ENCODE measurements at regions not wholly inside any gene's neighbourhood (a gene's known extent, or its start where the extent isn't known, plus 50 kb on each side); places are given as distances from the start of the nearest gene placed in this dataset.

DNA sequence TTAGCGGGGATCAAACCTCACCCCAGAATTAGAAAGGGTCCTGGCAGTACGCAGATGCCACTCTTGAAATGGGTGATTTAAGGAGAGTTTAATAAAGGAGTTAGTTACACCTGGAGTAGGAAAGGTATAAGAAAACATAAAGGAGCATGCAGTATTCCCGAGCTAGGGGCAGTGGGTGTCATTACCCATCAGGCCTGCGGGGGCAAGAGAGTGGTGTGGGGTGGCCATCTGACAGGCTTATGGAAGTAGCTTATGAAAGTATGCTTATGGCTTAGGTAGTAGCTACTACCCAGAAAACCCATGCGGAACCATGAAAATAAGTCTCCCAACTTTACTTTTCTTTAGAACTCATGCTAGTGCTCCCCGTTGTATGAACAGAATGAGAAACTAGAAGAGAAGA is 568.9 kb upstream of the ACVR2A start:
- in situ Hi-C loops (cut with HindIII; ENCODE audit: low pct_unique_long_range_greater_than_20kb, low sequenced_read_pairs): no loop called here

DNA sequence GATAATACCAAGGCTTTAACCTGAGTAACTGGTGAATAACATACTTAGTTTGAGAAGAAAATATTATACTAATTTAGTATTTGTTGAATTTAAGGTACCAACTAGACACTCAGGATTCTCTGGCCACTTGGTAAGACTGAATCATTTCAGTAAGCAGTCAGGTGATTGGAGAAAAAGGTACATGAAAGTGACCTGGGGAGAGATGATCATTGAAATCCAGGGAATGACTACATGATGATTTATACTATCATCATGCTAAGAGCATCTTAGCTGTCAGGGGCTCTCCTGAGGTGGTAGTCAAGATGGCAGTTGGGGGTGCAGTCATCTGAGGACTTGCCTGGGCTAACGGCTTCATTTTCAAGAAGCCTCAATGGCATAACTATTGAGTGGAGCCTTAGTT is 571.2 kb upstream of the ACVR2A start:
- H3K27ac ChIP-seq (ENCODE audit: low read length): no peak overlapping the region
- DNase-seq (ENCODE audit: low read depth, low spot score): no peak
- in situ Hi-C loops (cut with HindIII; ENCODE audit: low pct_unique_long_range_greater_than_20kb, low sequenced_read_pairs) (no loop called here), intact Hi-C loops (cut with micrococcal nuclease; ENCODE audit: unreplicated experiment) (no loop called here)
- H3K27me3 ChIP-seq (ENCODE audit: control insufficient read depth, insufficient read depth, low read length): no peaks in the 10 kb centered on the region
- no peaks in the 10 kb centered on the region for H3K9me3 ChIP-seq (ENCODE audit: control insufficient read depth, insufficient read depth, low read depth, low read length)
- H3K4me1 ChIP-seq (ENCODE audit: control insufficient read depth, insufficient read depth, low read length): no peaks in the 10 kb centered on the region
- H3K4me3 ChIP-seq (ENCODE audit: low read depth in 2 of 2, low read length in 2 of 2): no peak overlapping the region
- ChIA-PET CTCF (no interaction called here), POLR2A (no interaction called here)
- no peaks in the 10 kb centered on the region for H3K36me3 ChIP-seq (ENCODE audit: control insufficient read depth, insufficient read depth, low read length)
- ATAC-seq: no peak
- no TSS peak for BruUV-seq (replicated peaks)
- TF ChIP-seq, protein P1, sequence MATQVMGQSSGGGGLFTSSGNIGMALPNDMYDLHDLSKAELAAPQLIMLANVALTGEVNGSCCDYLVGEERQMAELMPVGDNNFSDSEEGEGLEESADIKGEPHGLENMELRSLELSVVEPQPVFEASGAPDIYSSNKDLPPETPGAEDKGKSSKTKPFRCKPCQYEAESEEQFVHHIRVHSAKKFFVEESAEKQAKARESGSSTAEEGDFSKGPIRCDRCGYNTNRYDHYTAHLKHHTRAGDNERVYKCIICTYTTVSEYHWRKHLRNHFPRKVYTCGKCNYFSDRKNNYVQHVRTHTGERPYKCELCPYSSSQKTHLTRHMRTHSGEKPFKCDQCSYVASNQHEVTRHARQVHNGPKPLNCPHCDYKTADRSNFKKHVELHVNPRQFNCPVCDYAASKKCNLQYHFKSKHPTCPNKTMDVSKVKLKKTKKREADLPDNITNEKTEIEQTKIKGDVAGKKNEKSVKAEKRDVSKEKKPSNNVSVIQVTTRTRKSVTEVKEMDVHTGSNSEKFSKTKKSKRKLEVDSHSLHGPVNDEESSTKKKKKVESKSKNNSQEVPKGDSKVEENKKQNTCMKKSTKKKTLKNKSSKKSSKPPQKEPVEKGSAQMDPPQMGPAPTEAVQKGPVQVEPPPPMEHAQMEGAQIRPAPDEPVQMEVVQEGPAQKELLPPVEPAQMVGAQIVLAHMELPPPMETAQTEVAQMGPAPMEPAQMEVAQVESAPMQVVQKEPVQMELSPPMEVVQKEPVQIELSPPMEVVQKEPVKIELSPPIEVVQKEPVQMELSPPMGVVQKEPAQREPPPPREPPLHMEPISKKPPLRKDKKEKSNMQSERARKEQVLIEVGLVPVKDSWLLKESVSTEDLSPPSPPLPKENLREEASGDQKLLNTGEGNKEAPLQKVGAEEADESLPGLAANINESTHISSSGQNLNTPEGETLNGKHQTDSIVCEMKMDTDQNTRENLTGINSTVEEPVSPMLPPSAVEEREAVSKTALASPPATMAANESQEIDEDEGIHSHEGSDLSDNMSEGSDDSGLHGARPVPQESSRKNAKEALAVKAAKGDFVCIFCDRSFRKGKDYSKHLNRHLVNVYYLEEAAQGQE (IDR thresholded peaks at IDR 0.05; ENCODE audit: insufficient read depth in 1 of 2, low read depth in 2 of 2, low read length in 1 of 2): no peak
- TF ChIP-seq POLR2AphosphoS5 (IDR thresholded peaks at IDR 0.05; ENCODE audit: low read depth, low read length) (no peak), SIN3A (IDR thresholded peaks at IDR 0.05; ENCODE audit: borderline replicate concordance, insufficient read depth, low read depth, low read length) (no peak), TCF7L2 (IDR thresholded peaks at IDR 0.05; ENCODE audit: low read depth, low read length) (no peak)
- TF ChIP-seq, protein P2, sequence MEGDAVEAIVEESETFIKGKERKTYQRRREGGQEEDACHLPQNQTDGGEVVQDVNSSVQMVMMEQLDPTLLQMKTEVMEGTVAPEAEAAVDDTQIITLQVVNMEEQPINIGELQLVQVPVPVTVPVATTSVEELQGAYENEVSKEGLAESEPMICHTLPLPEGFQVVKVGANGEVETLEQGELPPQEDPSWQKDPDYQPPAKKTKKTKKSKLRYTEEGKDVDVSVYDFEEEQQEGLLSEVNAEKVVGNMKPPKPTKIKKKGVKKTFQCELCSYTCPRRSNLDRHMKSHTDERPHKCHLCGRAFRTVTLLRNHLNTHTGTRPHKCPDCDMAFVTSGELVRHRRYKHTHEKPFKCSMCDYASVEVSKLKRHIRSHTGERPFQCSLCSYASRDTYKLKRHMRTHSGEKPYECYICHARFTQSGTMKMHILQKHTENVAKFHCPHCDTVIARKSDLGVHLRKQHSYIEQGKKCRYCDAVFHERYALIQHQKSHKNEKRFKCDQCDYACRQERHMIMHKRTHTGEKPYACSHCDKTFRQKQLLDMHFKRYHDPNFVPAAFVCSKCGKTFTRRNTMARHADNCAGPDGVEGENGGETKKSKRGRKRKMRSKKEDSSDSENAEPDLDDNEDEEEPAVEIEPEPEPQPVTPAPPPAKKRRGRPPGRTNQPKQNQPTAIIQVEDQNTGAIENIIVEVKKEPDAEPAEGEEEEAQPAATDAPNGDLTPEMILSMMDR (IDR thresholded peaks at IDR 0.05): no peak

More for the DNA sequence above, 568.9 kb upstream of the ACVR2A start:
- no peak for ATAC-seq
- Histone ChIP-seq H3K27me3 (ENCODE audit: control insufficient read depth, insufficient read depth, low read length) (no peaks in the 10 kb centered on the region), H3K9me3 (ENCODE audit: control insufficient read depth, insufficient read depth, low read depth, low read length) (no peaks in the 10 kb centered on the region), H3K4me3 (ENCODE audit: low read depth in 2 of 2, low read length in 2 of 2) (no peak overlapping the region), H3K36me3 (ENCODE audit: control insufficient read depth, insufficient read depth, low read length) (no peaks in the 10 kb centered on the region), H3K4me1 (ENCODE audit: control insufficient read depth, insufficient read depth, low read length) (no peaks in the 10 kb centered on the region), H3K27ac (ENCODE audit: low read length) (no peak overlapping the region)
- POLR2A ChIA-PET: no interaction called here
- BruUV-seq (replicated peaks): no TSS peak
- DNase-seq (ENCODE audit: low read depth, low spot score): no peak
- intact Hi-C loops (cut with micrococcal nuclease; ENCODE audit: unreplicated experiment): no loop called here
- CTCF ChIA-PET: no interaction called here
- no peak for TF ChIP-seq POLR2AphosphoS5 (IDR thresholded peaks at IDR 0.05; ENCODE audit: low read depth, low read length)
- TF ChIP-seq, protein P2 (IDR thresholded peaks at IDR 0.05): no peak
- TF ChIP-seq SIN3A (IDR thresholded peaks at IDR 0.05; ENCODE audit: borderline replicate concordance, insufficient read depth, low read depth, low read length): no peak
- TF ChIP-seq, protein P1 (IDR thresholded peaks at IDR 0.05; ENCODE audit: insufficient read depth in 1 of 2, low read depth in 2 of 2, low read length in 1 of 2): no peak
- TF ChIP-seq TCF7L2 (IDR thresholded peaks at IDR 0.05; ENCODE audit: low read depth, low read length): no peak
